GF-D8 (cell line): ENCODE measurements at regions not wholly inside any gene's neighbourhood (a gene's known extent, or its start where the extent isn't known, plus 50 kb on each side); places are given as distances from the start of the nearest gene placed in this dataset.

ENCODE experiments used
- DNase-seq: peaks from one replicate; lab custom pipeline; 2025; lab: John Stamatoyannopoulos, UW

- DNase-seq, result no peak
Measured at GRCh38 chr19:30704771-30705330, 332.7 kb downstream of the ZNF536 start.

- no peak for DNase-seq
Measured at GRCh38 chr19:30703645-30704044, 331.5 kb downstream of the ZNF536 start.

- no peak for DNase-seq
Measured at GRCh38 chr19:30701178-30701577, 329.0 kb downstream of the ZNF536 start.

GRCh38 chr19:30699871-30700280 lies 327.7 kb downstream of the ZNF536 start:
- DNase-seq, result no peak

- no peak for DNase-seq
Measured at GRCh38 chr19:30696514-30696913, 324.3 kb downstream of the ZNF536 start.

GRCh38 chr19:30695171-30695875 lies 323.1 kb downstream of the ZNF536 start:
- no peak for DNase-seq

GRCh38 chr19:30694156-30694755 lies 322.1 kb downstream of the ZNF536 start:
- DNase-seq, result no peak

GRCh38 chr19:30692879-30693503 lies 320.8 kb downstream of the ZNF536 start:
- no peak for DNase-seq

- DNase-seq, result no peak
Measured at GRCh38 chr19:30692181-30692811, 320.1 kb downstream of the ZNF536 start.

GRCh38 chr19:30691819-30692166 lies 319.6 kb downstream of the ZNF536 start:
- no peak for DNase-seq

- no peak for DNase-seq
Measured at GRCh38 chr19:30690935-30691818, 319.0 kb downstream of the ZNF536 start.

GRCh38 chr19:30690525-30690924 lies 318.3 kb downstream of the ZNF536 start:
- DNase-seq, result no peak

GRCh38 chr19:30689474-30689873 lies 317.3 kb downstream of the ZNF536 start:
- no peak for DNase-seq

- DNase-seq, result no peak
Measured at GRCh38 chr19:30688696-30689095, 316.5 kb downstream of the ZNF536 start.

- no peak for DNase-seq
Measured at GRCh38 chr19:30686826-30687566, 314.8 kb downstream of the ZNF536 start.

- no peak for DNase-seq
Measured at GRCh38 chr19:30686176-30686820, 314.1 kb downstream of the ZNF536 start.

GRCh38 chr19:30685426-30686000 lies 313.3 kb downstream of the ZNF536 start:
- no peak for DNase-seq

GRCh38 chr19:30684613-30685012 lies 312.4 kb downstream of the ZNF536 start:
- no peak for DNase-seq

- no peak for DNase-seq
Measured at GRCh38 chr19:30682999-30683536, 310.9 kb downstream of the ZNF536 start.
